GM12891 (cell line): ENCODE measurements at regions not wholly inside any gene's neighbourhood (a gene's known extent, or its start where the extent isn't known, plus 50 kb on each side); places are given as distances from the start of the nearest gene placed in this dataset.

Experiments
- POLR2A ChIP-seq: IDR thresholded peaks from 2 replicates; pipeline ENCODE4 v1.6.1; 2011; ENCODE audit warnings: low read depth, low read length, control low read depth
- POLR2AphosphoS5 ChIP-seq: IDR thresholded peaks from 2 replicates; pipeline ENCODE4 v1.6.1; 2011; ENCODE audit warnings: low read depth, low read length, control low read depth
- SPI1 ChIP-seq: IDR thresholded peaks from 2 replicates; pipeline ENCODE4 v1.6.1; 2011; ENCODE audit warnings: low read depth, low read length, control low read depth
- TAF1 ChIP-seq: IDR thresholded peaks from 2 replicates; pipeline ENCODE4 v1.6.1; 2011; ENCODE audit warnings: low read depth, low read length, control low read depth

DNA sequence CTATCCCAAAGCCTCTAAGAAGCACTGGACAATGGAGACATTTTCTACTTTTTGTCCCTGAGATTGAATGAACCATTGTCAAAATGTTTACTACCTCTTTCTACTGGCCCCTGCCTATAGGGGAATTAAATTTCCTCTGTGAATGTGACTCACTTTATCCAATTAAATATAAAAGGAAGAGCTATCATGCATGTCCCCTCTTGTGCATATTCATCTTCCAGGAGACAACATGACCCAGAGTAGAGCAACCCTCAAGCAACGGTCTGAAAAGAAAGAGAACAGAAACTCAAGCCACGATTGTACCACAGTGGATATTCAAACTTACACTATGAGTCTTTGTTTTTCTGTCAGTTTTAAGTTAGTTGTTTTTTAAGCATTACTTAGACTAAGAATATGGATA, 938.4 kb upstream of the ATXN7L3B start:
- no peak for TF ChIP-seq POLR2A
- TF ChIP-seq POLR2AphosphoS5, result no peak
- peak; percentile 24; the same call in 1 of the 2 replicates for TF ChIP-seq SPI1
- TF ChIP-seq TAF1, result no peak
